ENCODE measurements at regions not wholly inside any gene's neighbourhood (a gene's known extent, or its start where the extent isn't known, plus 50 kb on each side); places are given as distances from the start of the nearest gene placed in this dataset.

DNA sequence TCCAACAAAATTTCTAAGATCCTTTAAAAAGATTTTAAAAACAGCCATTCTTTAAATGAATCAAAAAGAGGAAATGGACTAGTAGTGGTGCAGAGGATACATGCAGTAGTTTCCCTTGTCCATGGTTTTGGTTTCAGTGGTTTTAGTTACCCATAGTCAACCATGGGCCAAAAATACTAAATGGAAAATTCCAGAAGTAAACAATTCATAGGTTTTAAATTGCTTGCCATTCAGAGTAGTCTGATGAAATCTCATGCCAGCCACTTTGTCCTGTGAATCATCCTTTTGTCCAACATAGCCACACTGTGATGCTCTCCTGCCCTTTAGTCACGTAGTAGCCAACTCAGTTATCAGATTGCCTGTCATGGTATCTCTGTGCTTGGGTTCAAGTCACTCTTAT lies 286.1 kb downstream of the ANXA1 start:
- TF ChIP-seq POLR2A (IDR thresholded peaks at IDR 0.05) (no peak), CTCF (IDR thresholded peaks at IDR 0.05) (no peak)

All from body of pancreas (tissue), 4 donors.